ENCODE measurements at regions not wholly inside any gene's neighbourhood (a gene's known extent, or its start where the extent isn't known, plus 50 kb on each side); places are given as distances from the start of the nearest gene placed in this dataset.
"Not testable (repeated sequence)": the region's sequence is repeated elsewhere in the genome, so short reads cannot be mapped to it uniquely, and the experiment has no call there.

DNA sequence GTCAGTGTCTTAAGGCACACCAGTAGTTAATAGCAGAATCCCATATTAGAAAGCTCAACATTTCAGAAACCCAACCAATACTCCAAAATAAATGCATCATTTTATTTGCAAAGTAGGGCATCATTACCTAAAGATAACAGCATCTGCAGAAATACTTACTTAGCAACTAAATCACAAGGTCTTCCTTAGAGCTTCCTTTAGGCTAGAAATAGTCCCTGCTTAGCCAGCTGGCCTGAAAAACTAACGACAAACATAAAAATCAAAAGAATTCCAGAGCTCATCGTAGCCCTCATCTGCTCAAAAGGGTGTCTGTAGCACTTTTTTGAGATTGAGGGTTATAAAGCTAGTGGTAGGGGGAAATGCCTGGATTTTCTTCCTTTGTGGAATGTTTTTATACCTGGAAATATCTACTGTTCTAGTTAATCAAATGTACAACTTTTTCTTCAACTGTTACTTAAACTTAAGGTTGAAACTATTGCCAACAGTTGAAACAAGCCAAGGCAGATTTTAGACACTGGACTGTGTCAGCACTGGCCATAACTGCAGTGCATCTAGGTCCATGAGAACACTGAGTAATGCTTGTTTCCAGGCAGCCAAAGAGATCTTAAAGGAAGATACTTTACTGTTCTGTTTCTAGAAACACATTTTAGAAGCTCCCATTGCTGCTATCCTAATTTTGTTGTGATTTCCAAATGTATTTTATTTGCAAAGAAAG, 129.4 kb upstream of the RASA1 start:
- DNase-seq (ENCODE audit: low spot score) = no peak

DNA sequence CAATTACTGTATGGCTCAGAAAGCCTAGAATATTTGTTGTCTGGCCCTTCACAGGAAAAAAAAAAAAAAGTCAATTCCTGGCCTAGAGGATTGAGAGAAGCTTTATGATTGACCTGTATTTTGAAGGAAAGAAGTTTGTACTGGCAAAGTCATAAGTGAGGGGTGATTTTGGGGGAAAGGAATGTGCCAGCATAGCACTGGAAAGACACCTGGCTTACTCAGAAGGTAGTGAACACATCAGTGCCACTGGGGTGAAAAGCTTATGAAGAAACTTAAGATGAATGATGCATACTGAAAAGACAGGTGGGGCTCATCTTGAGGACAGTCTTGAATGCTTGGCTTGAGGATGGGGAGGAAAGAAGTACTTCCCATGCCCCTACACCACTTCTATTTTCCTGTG, 127.9 kb upstream of the RASA1 start:
- no peak for DNase-seq (ENCODE audit: low spot score)

DNA sequence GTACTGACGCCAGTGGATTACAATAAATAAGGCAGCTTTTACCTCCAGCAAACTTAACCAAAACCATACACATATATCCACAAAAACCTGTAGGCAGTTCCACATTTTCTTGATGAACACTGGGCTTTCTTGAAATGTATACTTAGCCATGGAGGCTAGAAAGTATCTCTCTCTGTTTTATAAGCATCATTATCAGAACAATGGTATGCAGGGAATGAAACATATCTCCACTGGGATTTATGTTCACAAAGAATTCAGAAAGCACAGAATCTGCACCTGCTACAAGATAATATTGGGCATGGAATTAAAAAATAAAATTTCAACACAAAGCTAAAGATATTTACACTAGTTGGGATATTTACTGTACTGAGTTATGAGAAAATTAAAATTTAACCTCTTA, 126.1 kb upstream of the RASA1 start:
- no peak for DNase-seq (ENCODE audit: low spot score)

DNA sequence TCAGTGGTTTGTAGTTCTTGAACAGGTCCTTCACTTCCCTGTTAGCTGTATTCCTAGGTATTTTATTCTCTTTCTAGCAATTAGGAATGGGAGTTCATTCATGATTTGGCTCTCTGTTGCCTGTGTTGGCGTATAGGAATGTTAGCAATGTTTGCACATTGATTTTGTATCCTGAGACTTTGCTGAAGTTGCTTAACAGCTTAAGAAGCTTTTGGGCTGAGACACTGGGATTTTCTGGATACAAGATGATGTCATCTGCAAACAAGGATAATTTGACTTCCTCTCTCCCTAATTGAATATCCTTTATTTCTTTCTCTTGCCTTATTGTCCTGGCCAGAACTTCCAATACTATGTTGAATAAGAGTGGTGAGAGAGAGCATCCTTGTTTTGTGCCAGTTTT, 121.8 kb upstream of the RASA1 start:
- not testable (repeated sequence) for DNase-seq (ENCODE audit: low spot score)

DNA sequence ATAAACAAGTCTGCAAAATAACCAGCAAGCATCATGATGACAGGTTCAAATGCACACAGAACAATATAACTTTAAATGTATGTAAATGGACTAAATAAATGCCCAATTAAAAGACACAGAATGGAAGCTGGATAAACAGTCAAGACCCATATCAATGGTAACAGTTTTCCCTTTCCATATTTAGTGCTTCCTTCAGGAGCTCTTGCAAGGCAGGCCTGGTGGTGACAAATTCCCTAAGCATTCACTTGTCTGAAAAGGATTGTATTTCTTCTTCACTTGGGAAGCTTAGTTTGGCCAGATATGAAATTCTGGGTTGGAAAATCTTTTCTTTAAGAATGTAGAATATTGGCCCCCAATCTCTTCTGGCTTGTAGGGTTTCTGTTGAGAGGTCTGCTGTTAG, 120.2 kb upstream of the RASA1 start:
- no peak for DNase-seq (ENCODE audit: low spot score)

DNA sequence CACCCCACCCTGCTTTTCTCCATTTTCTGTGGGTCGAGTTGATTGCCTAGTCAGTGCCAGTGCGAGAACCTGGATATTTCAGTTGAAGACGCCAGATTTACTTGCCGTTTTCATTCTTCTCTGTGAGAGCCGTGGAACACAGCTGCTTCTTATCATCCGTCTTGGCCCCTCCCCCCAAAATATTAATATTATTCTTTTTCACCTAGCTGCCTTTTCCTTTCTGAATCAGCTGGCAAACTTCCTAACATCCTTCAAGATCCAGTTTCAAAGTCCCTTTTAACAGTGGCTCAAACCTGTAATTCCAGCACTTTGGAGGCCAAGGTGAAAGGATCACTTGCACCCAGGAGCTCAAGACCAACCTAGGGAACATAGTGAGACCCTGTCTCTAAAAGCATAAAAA, 117.1 kb upstream of the RASA1 start:
- DNase-seq (ENCODE audit: low spot score) = no peak

DNA sequence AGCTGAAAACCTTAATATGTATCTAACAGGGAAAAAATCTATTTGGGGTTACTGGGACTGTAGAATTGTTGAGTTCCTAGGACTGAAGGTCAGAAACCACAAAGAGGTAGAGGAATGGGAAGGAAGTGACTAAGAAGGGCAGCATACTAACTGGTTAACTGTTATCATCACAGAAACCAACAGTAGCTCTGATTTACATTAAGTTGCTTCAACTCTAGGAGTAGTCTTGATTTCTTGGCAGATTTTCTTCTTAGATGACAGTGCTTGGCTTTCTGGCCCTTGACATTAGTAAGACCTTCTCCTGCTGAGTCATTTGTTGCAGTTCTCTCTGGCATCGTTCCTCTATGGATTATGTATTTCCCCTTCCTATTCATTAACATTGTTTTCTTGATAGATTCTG, 116.1 kb upstream of the RASA1 start:
- no peak for DNase-seq (ENCODE audit: low spot score)

DNA sequence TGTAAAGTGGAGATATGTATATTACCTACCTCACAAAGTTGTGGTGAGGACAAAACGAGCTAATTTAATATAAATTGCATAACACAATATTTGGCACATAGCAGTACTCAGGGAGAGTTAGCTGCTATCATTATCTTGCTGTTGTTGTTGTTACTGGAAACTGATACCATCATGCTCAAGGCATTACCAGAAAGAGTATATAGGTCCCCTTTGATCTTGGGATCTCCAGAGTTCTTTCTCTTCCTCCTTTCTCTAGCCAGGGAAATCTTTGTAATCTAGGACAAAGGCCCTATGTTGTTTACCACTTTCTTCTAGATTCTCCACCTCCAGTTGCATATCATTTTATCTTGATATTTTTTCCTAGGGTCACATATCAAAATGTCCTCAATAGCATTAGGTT, 114.8 kb upstream of the RASA1 start:
- DNase-seq (ENCODE audit: low spot score) = no peak

DNA sequence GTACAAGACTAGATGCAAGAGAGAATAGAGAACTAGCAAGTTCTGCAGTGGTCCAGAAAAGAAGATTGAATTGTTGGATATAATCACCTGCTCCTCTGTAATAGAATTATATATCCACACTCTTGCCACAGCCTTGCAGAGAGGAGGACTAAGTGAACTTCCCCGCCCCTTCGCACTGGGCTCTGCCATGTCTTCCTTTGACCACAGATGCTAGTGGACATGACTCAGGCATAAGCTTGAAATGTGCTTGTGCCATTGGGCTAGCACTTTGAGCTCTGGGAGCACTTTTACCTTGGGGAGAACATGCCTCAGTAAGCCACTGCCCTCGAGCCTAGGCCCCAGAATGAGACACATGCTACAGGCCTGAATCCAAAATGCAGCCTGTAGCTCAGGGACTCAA, 113.5 kb upstream of the RASA1 start:
- DNase-seq (ENCODE audit: low spot score) = no peak

DNA sequence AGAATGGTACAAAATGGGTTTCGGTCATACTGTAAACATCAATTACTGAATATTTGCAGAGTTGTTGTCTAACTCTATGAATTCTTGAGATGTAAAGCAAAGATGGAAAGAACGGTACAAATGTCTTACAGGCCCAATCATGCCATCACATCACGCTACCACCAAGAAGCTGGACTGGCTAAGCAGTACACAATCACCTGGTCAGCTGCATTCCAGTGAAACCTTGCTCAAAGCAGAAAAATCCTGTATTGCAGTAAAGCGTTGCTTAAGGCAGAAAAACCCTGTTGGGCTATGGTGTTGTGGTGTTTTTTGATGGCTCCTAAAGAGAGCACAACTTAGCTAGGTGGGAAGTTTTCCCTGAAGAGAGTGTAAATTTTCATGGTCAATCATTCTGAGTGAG, 112.6 kb upstream of the RASA1 start:
- no peak for DNase-seq (ENCODE audit: low spot score)

DNA sequence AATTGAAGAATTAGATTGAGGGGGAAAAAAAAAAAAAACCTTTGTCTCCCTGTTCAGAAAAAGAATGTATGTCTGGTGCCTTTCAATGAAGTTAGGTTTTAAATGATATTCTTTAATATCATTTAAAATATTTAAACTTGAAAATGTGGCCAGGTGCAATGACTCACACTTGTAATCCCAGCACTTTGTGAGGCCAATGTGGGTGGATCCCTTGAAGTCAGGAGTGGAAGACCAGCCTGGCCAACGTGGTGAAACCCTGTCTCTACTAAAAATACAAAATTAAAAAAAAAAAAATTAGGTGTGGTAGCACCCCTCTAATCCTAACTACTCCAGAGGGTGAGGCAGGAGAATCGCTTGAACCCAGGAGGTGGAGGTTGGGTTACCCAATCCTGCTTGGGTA, 111.1 kb upstream of the RASA1 start:
- DNase-seq (ENCODE audit: low spot score) = no peak

DNA sequence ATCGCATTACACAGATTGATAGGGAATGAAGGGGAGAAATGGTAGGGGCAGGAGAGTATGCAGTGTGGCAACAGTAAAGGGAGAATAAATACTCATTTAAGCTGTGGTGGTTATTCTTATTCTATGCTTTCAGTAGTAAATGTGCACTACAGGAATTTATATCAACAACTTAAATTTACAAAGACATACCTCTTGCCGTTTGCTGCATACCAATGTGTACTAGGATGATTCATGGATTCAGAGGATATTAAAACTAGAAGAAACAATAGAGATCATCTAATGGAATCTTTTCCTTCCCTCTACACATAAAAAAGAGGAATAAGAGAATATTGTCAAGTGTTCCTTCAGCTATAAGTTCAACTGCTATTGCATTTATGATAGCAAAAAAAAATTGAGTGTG, 103.3 kb upstream of the RASA1 start:
- DNase-seq (ENCODE audit: low spot score) = no peak

DNA sequence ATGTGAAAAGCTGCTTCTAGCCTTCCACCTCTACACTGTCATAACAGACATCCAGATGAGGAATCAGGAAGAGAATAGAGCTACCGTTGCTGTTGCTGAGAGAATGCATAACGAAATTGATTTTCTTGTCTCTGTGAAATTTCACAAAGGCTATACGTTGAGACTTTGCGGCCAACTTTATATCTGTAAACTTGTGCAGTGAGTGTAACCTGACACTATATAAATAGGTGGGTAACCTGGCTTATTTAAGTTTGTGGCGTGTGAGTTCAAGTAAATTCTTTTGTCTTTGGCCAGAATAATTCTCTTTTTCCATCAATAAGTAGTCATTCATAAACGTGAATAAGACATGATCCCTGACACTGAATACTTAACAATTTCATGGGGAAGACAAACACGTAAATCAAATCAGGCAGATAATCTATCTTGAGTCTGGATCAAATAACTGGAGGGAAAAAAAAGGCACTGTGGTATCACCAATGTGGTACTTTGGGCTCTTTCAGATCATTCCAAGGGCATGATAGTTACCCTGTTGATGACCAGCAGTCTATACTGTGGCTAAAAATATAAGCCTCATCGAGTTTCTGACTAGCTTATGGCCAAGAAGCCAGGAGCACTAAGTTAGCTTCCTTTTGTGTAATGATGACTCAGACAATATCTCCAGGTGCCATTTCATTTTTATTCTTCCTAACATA, 98.2 kb upstream of the RASA1 start:
- no peak for DNase-seq (ENCODE audit: low spot score)

DNA sequence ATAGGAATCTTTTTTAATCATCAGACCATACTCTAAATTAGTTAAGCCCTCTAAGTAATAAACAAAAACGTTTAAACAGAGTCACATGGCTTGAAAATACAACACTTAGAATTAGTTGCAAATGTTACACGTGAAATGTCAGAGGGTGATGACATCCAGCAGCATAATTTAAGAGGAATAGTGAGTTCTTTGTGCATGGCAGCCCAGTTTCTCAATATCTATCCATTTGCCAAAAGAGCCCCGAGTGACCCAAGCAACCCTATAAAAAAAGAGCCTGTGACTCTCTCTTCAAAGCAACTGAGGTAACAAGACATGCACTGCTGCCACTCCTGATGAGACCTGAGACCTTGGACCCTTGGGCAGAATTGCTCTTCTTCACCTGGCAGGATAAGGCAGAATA, 96.9 kb upstream of the RASA1 start:
- no peak for DNase-seq (ENCODE audit: low spot score)

DNA sequence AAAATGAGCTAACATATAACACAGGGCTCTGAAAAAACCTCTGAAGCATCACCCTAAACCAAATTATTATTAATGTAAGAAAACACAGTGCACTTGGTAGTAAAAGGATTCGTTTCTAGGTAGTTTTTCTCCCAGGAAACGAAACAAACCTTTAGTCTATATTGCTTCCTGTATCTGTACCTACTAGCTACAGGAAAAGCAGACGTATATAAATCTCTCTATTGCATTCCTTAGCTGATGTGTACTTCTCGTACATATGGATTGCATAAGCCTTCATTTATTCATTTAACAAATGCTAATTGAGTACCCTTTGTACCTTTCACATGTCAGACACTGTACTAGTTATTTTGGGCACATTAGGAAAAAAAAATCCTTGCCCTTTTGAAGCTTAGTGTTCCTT, 85.0 kb upstream of the RASA1 start:
- DNase-seq (ENCODE audit: low spot score) = peak; percentile 19

DNA sequence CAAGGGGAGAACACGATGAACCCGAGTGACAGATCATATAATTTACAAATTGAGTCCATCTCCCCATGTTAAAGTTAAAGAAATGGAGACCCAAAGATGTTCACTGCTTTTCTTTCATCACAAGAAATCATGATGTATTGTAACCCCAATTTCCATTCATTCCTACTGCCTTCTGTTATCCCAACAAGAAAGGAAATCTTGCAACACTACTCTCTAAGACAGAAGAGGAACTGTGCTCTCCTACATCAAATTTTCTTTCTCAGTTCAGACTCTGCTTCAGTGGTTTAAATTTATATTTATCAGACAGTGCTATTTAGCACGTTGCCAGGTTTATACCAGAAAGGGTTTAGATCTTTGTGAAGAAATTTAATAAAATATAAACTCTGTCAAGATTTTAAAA, 83.8 kb upstream of the RASA1 start:
- no peak for DNase-seq (ENCODE audit: low spot score)

DNA sequence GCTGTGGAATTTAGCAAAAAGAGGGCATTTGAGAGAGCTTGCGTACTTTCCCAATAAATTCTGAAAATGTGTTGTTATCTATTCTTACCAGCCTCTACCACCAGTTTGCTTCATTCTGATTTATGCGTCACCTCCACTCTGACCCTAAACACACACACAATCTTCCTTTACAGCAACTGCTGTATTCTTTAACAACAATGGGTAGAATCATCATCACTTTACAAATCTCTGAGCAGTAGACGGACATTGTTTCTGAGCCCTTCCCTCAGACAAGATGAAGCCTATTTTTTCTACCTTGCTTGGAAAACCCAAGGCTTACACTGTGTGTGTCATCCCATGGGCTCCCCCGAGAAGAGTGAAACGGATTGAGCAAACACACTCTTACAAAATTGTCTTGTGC, 83.1 kb upstream of the RASA1 start:
- DNase-seq (ENCODE audit: low spot score) = no peak

DNA sequence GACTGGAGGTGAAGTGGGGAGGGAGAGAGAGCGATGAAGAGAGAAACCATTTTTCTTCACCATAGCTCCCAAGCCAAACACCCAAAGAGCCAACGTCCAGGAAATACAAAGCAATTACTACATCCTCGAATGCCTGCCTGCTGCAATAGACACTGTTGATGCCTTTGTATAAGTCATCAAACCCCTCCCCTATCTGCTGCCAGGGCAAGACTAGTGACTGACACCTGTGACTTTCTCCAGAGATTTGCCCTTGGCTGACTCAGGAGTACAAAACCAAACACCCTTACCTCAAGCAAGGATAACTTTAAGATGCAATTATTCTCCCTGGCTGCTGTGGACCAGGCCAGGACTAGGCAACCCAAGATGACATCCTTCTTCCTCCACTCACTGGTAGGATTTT, 81.8 kb upstream of the RASA1 start:
- no peak for DNase-seq (ENCODE audit: low spot score)

DNA sequence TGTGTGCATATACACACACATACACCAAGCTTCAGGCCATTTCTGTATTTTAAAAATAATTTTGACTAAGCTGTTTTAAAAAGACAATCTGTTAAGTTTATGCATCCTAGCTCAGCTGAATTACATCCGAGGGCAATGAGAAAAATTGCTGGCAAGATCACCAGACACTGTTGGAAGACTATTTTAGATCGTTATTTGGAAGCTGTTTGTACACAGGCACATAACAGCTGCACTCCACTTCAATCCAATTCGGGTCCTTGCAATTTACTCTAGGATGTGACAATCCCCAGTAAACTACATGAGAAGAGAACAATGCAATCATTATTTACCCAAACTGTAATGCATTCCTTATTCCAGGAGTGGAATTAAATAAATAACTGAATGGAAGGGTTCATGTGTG, 79.3 kb upstream of the RASA1 start:
- DNase-seq (ENCODE audit: low spot score) = no peak

DNA sequence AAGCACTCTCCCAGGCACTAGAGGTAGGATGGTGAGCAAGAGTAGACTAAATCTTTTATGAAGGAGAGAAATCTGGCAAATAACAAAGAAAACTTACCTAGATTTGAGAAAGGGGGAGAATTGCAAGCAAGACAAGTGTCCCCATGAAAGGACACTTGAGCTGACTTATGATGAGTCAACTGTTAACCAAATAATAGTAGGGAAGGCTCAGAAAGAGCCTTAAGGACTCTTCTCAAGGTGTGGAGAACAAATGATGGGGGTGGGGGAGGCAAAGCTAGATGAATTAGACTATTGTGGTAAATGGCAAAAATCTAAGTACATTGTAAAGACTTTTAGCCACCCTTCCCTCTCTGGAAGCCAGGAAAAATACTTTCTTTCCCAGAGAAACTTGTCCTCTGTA, 77.6 kb upstream of the RASA1 start:
- DNase-seq (ENCODE audit: low spot score) = no peak

DNA sequence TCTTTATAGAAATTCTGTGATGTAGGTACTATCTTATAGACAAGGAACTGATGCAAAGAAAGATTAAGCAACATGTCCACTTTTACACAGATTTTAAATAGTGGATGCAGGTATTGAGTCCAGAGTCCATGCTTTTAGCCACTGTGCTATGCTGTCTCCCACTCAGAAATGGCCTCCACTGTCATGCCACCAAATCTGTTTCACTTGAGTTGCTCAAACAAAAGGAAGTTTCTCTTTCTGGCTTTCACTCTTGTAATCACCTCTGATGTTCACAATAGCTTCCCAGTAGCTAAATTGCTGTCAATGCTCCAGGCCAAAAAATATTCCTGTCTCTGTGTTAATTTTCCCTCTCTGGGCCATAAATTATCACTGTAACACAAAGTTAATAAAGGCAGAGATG, 77.0 kb upstream of the RASA1 start:
- DNase-seq (ENCODE audit: low spot score) = no peak

DNA sequence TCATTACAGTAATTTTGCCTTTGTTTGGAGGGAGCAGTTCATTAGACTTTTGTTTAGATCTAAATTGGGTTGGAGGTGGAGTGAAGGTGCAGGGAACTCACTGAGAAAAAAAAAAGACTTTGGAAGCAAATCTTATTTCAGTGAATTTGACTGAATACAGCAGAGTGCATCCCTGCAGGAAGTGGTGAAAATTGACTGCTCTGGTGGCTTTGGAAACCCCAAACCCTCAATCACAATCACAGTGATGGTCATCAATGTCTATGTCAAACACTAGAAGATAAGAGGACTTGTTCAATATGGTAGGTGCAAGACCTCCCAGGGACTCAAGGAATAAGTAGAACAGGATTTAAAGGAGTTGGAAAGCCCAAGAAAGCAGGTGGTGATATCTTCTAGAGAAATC, 76.0 kb upstream of the RASA1 start:
- DNase-seq (ENCODE audit: low spot score) = no peak

DNA sequence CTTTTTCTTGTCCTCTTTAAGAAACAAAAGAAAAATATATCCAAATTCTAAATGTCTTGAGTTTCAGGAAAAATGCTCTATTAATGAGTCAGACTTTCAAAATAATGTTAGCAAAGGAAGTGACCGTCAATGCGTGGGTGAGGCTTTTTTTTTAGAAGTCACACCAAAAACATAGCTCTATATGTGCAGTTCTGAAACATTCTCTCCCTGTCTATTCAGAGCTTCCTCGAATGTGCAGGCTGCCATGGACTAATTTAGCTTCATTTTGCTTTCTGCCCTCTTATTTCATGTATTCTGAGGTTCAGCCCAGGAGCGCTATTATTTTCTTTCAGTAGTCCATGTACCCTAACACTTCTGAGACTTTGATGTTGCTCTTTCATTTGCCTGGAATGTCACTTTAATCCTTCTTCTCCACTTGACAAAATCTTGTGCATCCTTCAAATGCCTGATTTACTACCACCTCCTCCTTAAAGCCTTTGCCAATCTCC, 72.5 kb upstream of the RASA1 start:
- DNase-seq (ENCODE audit: low spot score) = no peak

DNA sequence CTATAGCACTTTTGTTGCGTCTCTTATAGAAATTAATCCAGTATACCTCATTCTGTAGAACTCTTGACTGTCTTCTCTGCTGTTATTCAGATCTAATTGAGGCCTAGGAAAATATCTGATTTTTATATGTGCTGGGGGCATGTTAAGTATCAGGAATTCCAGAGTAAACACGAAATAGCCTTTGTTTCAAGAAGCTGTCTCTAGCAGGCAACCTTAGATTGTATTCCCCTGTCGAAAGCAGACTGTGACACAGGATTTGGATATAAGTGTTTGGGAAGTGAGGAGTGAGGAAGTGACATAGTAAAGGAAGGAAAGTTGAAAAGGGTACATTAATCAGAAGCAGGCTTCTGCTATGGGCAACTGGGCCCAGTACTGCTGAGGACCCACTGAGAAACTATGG, 72.1 kb upstream of the RASA1 start:
- DNase-seq (ENCODE audit: low spot score) = no peak
